Mammary epithelial cell (primary cell): ENCODE measurements at regions not wholly inside any gene's neighbourhood (a gene's known extent, or its start where the extent isn't known, plus 50 kb on each side); places are given as distances from the start of the nearest gene placed in this dataset.

Experiments used
- CTCF ChIP-seq, 2 donors: IDR thresholded peaks in 1 of 2; conservative IDR thresholded peaks in 1 of 2; 2 replicates each; pipeline ENCODE4 v1.5.1; 2011 to 2012; ENCODE audit warnings: inconsistent platforms in 2 of 2, low read length in 2 of 2, mild to moderate bottlenecking in 2 of 2, control low read depth in 1 of 2, low read depth in 1 of 2; ENCODE audit not compliant: insufficient read depth in 1 of 2; ENCODE audit errors: extremely low read depth in 1 of 2
- EZH2 ChIP-seq: IDR thresholded peaks from 2 replicates; pipeline ENCODE4 v1.6.1; 2012; ENCODE audit warnings: low read length, inconsistent platforms, borderline replicate concordance

GRCh38 chr4:97144199-97144598 is 999.1 kb downstream of the STPG2 start:
- no peak for TF ChIP-seq CTCF (conservative IDR thresholded peaks at IDR 0.05 in 1 of 2, IDR thresholded peaks at IDR 0.05 in 1 of 2; ENCODE audit: extremely low read depth in 1 of 2, insufficient read depth in 1 of 2, low read depth in 1 of 2, low read length in 2 of 2)
- no peak for TF ChIP-seq EZH2
